HG03520 (cell line): ENCODE measurements at regions not wholly inside any gene's neighbourhood (a gene's known extent, or its start where the extent isn't known, plus 50 kb on each side); places are given as distances from the start of the nearest gene placed in this dataset.
"Not testable (repeated sequence)": the region's sequence is repeated elsewhere in the genome, so short reads cannot be mapped to it uniquely, and the experiment has no call there.

Experiments
- ATAC-seq: cut with Tn5 transposase; IDR thresholded peaks from one replicate; pipeline ENCODE4 v1.9.1; 2021; ENCODE audit warnings: mild to moderate bottlenecking, moderate library complexity; ENCODE audit not compliant: unreplicated experiment

DNA sequence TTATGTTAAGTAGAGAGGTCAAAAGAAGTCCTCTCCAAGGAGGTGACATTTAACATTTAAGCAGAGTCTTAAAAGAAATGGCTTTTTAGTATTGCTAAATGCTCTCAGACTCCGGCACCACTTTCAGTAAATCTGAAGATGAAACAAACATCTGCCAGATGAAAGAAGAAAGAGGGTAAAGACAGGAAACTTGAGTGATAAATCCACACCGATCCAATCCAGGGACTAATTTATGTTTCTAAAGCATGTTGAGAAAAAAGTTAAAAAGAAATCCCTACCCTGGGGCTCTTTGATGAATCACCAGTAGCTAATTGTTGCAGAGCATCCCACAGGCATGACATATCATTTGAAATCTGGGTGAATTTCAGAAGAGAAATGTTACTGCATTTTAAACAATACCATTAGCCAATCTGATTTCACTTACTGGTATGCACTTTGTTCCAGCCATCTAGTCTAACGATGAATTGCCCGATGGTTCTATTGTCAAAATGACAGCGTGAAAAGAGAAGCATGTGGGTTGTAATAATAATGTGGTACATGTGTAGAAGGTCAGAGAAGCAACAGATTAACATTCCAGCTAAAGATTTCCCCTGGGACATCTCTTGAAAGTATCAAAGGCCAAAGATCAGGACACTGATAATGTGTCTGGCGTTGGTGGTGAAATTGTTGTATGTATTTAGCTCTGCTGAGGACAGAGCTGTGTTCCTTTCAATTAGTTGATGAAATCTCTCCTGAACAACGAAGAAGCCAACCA lies 485.7 kb downstream of the CSNK1G3 start:
- no peak for ATAC-seq

DNA sequence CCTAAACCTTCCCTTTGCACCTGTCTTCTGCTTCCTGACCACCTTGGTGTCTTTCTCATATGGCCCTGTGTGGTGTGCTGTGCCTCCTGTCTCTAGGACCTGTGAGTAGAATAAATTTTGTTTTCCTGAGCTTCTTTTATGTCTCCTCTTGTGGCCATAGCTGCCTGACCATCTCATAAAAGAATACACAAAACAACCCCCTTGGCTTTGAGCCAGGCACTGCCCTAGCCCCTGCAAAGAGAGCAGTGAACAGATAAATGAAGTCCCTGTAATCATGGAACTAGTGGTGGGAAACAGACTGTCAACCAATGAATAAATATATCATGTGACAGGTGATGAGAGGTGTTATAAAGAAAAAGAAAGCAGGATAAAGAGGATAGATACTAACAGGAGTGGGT lies 485.1 kb downstream of the CSNK1G3 start:
- ATAC-seq, result no peak

DNA sequence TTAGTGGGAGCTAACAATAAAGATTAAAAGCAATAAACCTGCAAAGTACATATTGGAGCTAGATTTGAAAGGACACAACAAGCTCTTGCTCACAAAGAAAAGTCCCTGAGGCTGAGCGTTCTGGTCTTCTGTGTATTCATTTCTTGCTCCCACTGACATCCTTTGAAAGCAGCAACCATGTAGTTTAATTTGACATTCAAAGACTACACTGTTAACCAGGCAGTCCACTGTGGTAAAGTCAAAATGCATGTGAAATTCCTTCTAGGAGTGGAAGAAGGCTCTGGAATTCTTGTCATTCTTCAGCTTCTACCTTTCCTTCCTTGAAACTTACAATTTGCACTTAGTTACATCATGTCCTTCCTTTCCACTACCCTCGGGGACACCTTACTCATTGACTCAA lies 480.7 kb downstream of the CSNK1G3 start:
- ATAC-seq, result no peak

- ATAC-seq, result no peak
These were observed 476.0 kb downstream of the CSNK1G3 start for GRCh38 chr5:123987956-123988355.

DNA sequence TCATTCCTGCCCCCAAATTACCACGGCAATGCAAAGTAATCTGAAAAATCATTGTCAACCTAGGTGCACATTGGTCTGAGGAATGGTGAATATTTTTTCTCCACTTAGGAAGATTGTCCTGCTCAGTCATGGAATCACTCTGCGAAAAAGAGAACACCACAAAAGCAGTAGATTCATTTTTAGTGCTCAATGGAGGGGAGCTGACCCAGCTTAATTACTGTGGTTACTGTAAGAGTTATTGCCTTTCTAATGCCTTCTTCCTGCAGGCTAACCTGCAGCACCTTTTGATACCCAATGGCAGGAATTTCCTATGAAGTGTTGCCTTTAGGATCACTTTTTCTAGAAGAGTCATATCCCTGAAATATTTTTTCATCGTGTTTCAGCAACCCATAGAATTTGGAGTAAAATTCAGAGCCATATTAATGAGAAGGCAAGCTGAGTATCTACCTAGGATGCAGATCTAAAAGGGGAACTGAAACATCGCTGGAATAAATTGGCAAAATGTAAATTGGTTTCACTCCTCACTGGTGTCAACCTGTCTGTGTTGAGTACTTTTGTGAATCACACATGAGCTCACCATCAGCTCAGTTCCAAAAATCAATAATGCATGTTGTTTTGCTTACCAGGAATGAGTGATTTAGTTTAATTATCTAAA lies 464.5 kb downstream of the CSNK1G3 start:
- peak; percentile 67 for ATAC-seq

- not testable (repeated sequence) for ATAC-seq
These were observed 463.5 kb downstream of the CSNK1G3 start for GRCh38 chr5:123975521-123975920.

- ATAC-seq, result no peak
These were observed 454.8 kb downstream of the CSNK1G3 start for GRCh38 chr5:123966781-123967180.

GRCh38 chr5:123965626-123966025 lies 453.6 kb downstream of the CSNK1G3 start:
- ATAC-seq, result no peak

DNA sequence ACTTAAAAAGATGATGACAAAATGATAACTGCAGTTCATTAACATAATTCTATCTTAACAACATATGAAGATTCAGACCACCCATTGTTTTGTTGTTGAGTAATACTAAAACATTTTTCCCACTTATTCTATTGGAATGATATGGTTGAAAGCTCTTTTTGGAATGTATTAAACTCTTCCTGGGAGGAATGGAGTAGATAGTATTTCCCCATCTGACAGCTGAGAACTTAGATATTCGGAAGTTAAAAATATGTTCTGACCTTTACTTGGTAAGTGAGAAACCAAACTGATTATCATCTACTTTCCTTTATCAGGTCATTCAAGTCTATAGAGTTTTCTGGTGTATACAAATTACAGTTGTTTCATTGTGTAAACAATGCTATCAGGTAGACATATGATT lies 452.9 kb downstream of the CSNK1G3 start:
- no peak for ATAC-seq

DNA sequence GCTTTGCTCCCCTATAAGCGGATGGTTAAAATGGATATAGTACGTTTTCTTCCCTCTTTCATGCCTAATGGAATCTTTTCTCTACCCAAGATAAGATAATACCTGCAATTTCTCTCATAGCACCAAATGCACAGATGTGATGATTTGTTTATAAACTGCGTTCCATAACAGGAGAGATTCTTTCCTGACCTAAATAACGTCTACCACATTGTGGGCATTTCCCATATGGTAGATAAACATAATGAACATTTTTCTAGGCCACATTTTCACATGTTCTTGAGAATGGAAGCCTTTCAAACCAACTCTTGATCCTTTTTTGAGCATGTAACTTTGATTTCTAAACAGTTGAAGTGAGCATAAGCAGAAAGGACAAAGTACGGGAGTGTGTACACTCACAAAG lies 448.5 kb downstream of the CSNK1G3 start:
- ATAC-seq, result no peak

- ATAC-seq, result no peak
These were observed 439.6 kb downstream of the CSNK1G3 start for GRCh38 chr5:123951582-123951977.

DNA sequence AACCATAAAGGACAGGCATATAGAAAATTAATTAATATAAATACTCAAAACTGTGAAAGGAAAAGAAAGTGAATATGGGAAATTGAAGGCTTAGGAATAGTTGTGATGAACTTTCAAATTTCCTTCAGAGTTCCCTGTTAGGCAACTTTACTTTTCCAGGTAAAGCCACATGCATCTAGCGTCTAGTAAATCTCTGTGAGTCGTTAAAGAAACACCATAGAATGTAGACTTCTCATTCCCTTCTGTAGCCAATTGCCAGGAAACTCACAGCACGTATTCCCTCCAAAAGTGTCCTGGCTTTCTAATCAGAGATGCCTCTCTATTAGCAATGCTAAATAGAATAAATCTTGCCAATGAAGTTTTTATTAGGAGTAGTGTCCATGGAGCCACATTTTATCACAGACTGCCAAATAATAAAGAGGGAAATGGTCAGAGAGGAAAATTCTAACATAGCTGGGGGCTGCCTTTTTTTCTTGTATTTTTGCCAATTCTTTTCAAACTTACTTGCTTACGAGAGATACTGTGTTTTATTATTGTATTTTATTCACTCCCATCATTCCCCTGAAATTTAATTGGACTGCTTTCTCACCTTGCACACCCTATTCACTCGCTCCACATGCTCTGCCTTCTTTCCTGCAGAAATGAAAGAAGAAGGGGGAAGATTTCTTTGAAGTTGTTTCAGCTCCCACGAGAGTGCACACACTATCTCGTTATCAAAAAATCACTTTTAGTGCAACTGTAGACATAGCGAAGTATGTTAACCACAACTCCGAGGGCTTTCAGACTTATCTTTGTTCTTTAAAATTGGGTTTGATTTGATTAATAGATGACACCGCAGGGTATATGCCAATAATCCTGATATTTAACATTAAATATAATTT lies 439.0 kb downstream of the CSNK1G3 start:
- ATAC-seq, result no peak

- no peak for ATAC-seq
These were observed 437.9 kb downstream of the CSNK1G3 start for GRCh38 chr5:123949807-123950340.

- no peak for ATAC-seq
These were observed 437.2 kb downstream of the CSNK1G3 start for GRCh38 chr5:123949043-123949804.

DNA sequence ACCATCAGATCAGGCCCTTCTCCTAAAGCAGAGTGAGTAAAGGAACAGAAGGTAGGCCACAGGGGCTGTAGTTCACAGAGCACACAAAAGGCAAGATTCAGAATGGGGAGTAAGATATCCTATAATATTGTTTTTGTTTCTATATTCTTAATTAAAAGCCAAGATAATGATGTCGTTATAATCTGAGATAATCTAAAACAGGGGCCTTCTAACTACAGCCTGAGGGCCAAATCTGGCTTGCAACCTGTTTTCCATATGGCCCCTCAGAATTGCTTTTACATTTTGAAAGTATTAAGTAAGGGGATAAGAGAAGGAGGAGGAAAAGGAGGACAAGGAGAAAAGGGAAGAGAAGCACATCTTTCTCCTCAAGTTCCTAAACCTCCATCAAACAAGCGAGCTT lies 435.8 kb downstream of the CSNK1G3 start:
- no peak for ATAC-seq

DNA sequence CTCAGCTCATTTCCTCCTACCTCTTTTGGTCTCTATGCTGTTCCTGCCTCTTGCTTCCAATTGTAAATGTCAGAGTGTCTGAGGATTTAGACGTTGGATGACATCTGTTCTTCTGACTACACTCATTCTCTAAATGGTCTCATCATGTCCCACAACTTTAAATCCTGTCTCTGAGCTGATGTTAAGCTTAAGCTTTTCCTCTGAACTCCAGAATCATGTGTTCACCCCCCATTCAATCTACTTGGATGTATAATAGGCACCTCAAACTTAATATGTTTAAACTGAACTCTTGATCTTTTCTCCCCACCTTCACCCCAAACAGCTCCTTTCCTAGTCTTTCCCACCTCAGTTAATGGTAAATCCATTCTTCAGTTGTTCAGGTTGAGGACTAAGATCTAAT lies 433.6 kb downstream of the CSNK1G3 start:
- ATAC-seq, result no peak

DNA sequence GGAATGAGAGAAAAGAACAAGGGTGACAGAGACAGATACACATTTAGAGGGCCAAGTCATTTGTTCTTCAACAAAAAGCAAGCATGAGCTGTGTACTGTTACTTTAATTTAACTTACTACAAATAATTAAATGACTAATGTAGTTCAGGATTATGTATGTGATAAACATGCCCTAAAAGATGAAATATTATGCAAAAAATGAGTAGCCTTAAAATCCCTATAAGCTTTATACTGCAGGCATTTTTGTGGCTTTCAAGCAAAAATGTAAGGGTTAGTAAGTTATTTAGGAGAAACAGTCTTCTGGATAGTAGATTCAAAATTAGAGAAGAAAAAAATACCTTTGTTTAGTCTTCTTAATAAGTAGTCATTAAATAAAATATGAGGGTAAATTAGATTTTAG lies 431.2 kb downstream of the CSNK1G3 start:
- ATAC-seq, result no peak

DNA sequence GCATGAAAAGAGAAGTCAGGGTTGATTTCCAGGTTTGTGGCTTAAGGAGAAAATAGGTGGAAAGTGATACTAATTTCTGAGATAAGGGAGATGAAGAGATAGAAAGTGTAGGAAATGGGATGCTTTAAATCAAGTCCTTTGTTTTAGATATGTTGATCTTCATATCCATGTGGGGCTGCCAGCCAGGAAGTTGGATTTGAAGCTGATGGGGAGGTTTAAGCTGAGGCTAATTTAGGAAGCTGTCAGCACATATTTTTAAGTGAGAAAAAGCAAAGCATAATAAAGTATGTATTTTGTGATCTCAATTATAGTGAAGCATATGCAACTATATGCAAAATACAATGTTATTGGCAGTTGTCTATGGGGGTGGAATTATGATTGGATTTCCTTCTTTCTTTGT lies 428.4 kb downstream of the CSNK1G3 start:
- no peak for ATAC-seq

DNA sequence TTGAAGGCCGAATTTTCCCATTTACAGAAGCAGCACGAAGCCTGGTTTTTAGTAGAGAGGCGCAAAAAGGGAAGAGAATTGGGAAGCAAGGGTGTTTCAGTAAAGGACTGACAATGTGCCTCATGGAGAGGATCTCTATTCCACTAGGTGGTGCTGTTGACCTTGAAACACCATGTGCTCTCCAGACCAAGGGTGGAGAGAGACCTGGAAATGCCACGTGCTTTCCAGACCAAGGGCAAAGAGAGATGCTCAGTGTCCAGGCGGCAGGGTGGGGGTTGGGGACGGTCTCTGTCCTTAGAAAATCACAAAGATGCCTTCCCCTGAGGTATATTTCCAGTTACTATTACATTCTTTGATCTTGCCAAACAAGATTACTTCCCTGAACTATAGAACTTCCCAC lies 425.3 kb downstream of the CSNK1G3 start:
- ATAC-seq, result no peak

DNA sequence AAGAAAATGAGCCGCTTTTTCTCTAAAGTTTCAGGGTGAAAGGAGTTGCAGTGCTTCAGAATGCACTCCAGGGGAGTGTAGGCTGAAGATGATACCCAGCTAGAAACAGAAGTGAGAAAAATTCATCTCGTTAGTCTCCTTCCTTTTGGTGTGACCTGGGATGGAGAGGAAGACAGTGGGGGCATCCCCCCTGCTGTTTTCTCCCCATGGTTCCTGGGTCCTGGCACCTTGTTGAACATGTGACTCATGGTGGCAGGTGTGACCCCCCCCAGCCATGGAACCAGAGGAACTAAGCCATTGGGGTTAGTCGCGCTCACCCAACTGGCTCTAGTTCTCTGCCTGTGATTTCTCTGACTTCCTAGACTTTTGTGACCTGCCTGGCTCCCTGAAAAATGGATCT lies 424.6 kb downstream of the CSNK1G3 start:
- no peak for ATAC-seq

DNA sequence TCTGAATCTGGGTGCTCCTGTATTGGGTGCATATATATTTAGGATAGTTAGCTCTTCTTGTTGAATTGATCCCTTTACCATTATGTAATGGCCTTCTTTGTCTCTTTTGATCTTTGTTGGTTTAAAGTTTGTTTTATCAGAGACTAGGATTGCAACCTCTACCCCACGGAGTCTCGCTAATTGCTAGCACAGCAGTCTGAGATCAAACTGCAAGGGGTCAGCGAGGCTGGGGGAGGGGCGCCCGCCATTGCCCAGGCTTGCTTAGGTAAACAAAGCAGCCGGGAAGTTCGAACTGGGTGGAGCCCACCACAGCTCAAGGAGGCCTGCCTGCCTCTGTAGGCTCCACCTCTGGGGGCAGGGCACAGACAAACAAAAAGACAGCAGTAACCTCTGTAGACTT lies 421.8 kb downstream of the CSNK1G3 start:
- ATAC-seq, result not testable (repeated sequence)
